Non-pigmented ciliary epithelial cell (primary cell): ENCODE measurements at regions not wholly inside any gene's neighbourhood (a gene's known extent, or its start where the extent isn't known, plus 50 kb on each side); places are given as distances from the start of the nearest gene placed in this dataset.

Experiments
- DNase-seq: peaks from one replicate; pipeline ENCODE4 v3.0.0-alpha.2; 2010; ENCODE audit warnings: low read depth

DNA sequence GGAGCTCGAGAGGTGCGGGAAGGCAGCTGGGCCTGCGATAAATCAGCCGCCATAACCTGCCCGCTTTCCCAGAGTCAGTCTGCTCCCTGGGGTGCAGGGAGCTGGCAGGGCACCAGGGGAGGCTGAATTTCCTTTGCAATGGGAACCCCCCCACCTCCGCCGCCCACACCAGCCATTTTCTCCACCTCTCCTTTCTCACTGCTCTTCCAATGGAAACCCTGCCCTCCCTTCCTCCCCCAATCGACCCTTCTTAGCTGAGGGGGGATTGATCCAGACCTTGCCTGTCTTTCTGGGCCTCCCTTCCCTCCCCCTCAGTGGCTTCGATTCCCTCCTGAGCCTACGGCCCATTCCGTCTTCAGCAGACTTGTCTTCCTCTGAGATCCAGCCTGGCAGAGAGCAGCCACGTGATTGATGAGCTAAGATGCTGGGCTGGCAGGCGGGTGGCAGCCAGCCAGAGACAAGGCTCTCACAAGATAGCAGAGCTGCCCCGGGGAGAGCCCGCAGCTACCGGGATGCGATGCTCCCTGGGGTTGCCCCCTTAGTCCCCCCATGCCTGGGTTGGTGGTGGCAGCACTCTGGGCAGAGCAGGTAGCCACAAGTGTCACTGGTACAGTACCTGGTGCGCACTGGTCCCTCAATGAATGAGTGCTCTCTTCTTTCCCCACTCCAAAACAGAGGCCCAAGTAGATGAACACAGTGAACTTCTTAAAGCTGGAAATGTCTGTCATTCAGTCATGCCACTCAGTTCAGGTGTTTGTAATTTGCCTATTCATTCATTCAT, 53.7 kb upstream of the FABP6 start:
- no peak for DNase-seq

GRCh38 chr5:160174780-160175437, 54.4 kb upstream of the FABP6 start:
- DNase-seq, result no peak

GRCh38 chr5:160174290-160174689, 55.0 kb upstream of the FABP6 start:
- no peak for DNase-seq

DNA sequence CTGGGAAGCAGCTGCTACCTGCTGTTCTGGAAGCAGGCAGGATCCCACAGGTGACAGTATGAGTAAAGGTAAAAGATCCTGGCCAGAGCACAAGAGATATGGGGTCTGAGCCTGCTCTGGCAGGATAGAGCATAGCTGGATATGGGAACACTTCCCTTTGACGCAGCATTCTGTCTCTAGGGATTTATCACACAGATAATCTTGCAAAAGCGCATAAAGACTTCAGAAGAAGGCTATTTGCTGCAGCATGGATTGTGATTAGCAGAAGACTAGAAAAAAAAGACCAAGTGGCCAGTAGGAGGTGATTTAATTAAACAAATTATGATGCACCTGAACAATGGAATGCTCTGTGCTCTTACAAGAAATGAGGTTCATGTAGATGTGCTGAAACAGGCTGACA, 52.4 kb upstream of the PWWP2A start:
- no peak for DNase-seq

- peak; percentile 87 for DNase-seq
Measured at GRCh38 chr5:160169326-160169725, 50.1 kb upstream of the PWWP2A start.
